ENCODE measurements at regions not wholly inside any gene's neighbourhood (a gene's known extent, or its start where the extent isn't known, plus 50 kb on each side); places are given as distances from the start of the nearest gene placed in this dataset.

DNA sequence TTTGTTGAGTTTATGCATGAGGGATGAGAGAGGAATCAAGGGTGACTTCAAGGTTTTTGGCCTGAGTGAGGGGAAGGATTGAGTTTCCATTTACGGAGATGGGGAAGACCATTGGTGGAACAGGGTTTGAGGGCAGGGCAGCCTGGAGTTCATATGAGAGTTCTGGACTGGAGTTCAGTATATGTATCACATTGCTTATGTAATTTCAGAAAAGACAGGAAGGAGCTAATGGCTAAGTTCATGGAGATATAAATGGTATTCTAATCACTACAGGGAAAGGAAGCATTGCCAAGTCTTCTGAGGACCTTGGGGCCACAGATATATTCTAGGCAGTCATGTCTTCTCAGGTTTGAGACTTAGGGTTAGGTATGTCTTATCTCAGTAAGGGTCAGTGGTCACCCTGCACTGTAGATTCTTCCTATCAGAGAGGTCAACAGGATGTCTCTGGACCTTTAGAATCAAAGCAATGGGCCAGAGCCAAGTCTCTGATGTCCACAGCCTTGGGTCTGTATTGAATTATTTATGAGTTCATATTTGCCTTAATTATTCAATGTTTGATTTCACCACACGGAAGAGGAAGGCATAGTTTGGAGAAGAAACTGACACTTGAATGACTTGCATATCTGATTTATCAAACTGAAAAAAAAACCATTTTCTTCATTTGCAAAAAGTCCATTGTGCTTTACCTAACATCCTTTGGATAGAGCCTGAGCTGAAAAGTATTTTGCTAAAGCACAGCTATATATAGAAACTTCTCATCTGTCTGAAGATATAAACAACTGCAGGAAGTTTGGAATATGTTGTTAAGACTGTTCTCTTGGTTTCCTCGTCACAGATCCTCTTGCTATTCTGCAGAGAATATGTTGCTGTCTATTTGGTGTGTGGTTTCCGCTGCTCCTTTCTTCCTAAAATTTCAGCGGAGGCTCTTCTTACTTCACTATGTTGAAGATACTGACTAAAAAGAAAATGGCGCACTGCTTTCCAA lies 139.5 kb downstream of the PDGFRA start (continued):
- no peak for TF ChIP-seq MAFK (IDR thresholded peaks at IDR 0.05; ENCODE audit: low read depth, low read length)
- no peak for TF ChIP-seq FOS (IDR thresholded peaks at IDR 0.05; ENCODE audit: low read depth, low read length)

DNA sequence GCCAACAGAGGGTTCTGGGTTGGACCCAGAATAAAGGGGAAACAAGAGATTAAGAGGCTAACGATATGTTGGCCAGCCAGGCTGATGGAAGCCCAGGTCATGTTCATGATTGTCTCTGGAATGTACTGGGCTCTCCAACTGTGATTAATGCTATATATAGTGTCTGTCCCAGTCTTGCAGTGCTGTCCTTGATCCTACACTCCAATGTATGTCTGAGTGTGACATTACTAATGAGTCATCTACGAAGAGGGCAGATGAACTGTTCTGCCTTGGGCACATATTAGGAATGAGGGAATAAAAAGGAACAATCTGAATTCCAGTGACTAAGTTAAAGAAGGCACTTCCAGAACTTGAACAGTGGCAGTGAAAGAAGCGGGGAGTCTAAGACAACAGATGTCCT lies 142.1 kb downstream of the PDGFRA start:
- Histone ChIP-seq H2AFZ (replicated peaks; ENCODE audit: low read length, poor library complexity) (no peak overlapping the region), H4K20me1 (ENCODE audit: insufficient read depth, low read length) (no peaks in the 10 kb centered on the region), H3K9me3 (ENCODE audit: control insufficient read depth, insufficient read depth, low read length) (no peaks in the 10 kb centered on the region), H2BK5ac (ENCODE audit: low read depth, low read length, poor library complexity, severe bottlenecking) (no peak overlapping the region), H3K27me3 (ENCODE audit: control insufficient read depth, insufficient read depth, low read length) (no peaks in the 10 kb centered on the region), H4K8ac (ENCODE audit: low read depth in 2 of 2, low read length in 2 of 2) (no peak overlapping the region), H2BK15ac (ENCODE audit: low read depth, low read length) (no peak overlapping the region), H3K23ac (ENCODE audit: low read depth, low read length) (no peak overlapping the region), H4K91ac (ENCODE audit: insufficient read depth, low read depth, low read length) (no peak overlapping the region), H3K14ac (replicated peaks; ENCODE audit: low read depth, low read length) (no peak overlapping the region), H3K4me3 (ENCODE audit: insufficient read depth, low read depth, low read length) (no peak overlapping the region), H3K9ac (ENCODE audit: low read depth, low read length) (no peak overlapping the region), H4K5ac (ENCODE audit: low read depth, low read length) (no peak overlapping the region), H3K9me1 (ENCODE audit: insufficient read depth, low read length) (peaks cover 8% of the 10 kb centered on the region; the same call in 1 of the 2 replicates), H3K4me2 (ENCODE audit: low read depth, low read length) (no peak overlapping the region), H2BK20ac (ENCODE audit: low read depth, low read length) (peak overlapping the region; percentile 15; the same call in 1 of the 2 replicates), H2AK9ac (replicated peaks; ENCODE audit: low read depth, low read length, poor library complexity) (no peak overlapping the region), H3K36me3 (ENCODE audit: control insufficient read depth, insufficient read depth, low read length) (no peaks in the 10 kb centered on the region), H3K27ac (ENCODE audit: insufficient read depth, low read length) (no peak overlapping the region), H3K4ac (ENCODE audit: low read depth, low read length) (no peak overlapping the region; the same call in 1 of the 2 replicates), H2AK5ac (ENCODE audit: low read depth, low read length) (0 out of 2 replicates have a peak overlapping the region, but pooled peaks have one; percentile 13), H2BK120ac (ENCODE audit: low read depth, low read length) (peak overlapping the region; percentile 20; the same call in 1 of the 2 replicates), H3K18ac (ENCODE audit: low read depth, low read length) (no peak overlapping the region), H3K4me1 (ENCODE audit: control insufficient read depth, insufficient read depth, low read length) (peaks cover 4% of the 10 kb centered on the region), H3K56ac (ENCODE audit: extremely low read depth, insufficient read depth, low read length) (no peak overlapping the region), H3K79me1 (ENCODE audit: low read depth in 1 of 2, low read length in 2 of 2) (no peaks in the 10 kb centered on the region)
- ChIA-PET POLR2A (ENCODE audit: unreplicated experiment) (no interaction called here), CTCF (no interaction called here)
- 80% methylated on average over 1 of the region's 3 CpGs; no CpG with 5 or more reads in 1 of the 2 experiments for WGBS, 2 experiments (ENCODE audit: extremely low coverage in 2 of 2, insufficient read length in 1 of 2)
- dilution Hi-C loops (cut with HindIII; ENCODE audit: low sequenced_read_pairs, unreplicated experiment) = no loop called here
- DNase-seq = no peak
- intact Hi-C loops (cut with micrococcal nuclease) = no loop called here
- BruUV-seq (replicated peaks) = no TSS peak
- no peak for ATAC-seq (ENCODE audit: low read depth)
- in situ Hi-C loops (cut with MboI; ENCODE audit: low sequenced_read_pairs) = no loop called here
- TF ChIP-seq MXI1 (IDR thresholded peaks at IDR 0.05; ENCODE audit: borderline replicate concordance, low read depth, low read length) (no peak), RFX5 (IDR thresholded peaks at IDR 0.05; ENCODE audit: low read depth, low read length) (no peak), FOS (IDR thresholded peaks at IDR 0.05; ENCODE audit: low read depth, low read length) (no peak), SMC3 (IDR thresholded peaks at IDR 0.05; ENCODE audit: low read depth, low read length) (no peak), CHD1 (IDR thresholded peaks at IDR 0.05; ENCODE audit: low read depth, low read length) (no peak), MAZ (IDR thresholded peaks at IDR 0.05; ENCODE audit: borderline replicate concordance, low read depth, low read length) (no peak), NFE2L2 (IDR thresholded peaks at IDR 0.05; ENCODE audit: low read depth, low read length) (no peak), RAD21 (IDR thresholded peaks at IDR 0.05; ENCODE audit: low read length) (no peak)
- TF ChIP-seq, protein P1, sequence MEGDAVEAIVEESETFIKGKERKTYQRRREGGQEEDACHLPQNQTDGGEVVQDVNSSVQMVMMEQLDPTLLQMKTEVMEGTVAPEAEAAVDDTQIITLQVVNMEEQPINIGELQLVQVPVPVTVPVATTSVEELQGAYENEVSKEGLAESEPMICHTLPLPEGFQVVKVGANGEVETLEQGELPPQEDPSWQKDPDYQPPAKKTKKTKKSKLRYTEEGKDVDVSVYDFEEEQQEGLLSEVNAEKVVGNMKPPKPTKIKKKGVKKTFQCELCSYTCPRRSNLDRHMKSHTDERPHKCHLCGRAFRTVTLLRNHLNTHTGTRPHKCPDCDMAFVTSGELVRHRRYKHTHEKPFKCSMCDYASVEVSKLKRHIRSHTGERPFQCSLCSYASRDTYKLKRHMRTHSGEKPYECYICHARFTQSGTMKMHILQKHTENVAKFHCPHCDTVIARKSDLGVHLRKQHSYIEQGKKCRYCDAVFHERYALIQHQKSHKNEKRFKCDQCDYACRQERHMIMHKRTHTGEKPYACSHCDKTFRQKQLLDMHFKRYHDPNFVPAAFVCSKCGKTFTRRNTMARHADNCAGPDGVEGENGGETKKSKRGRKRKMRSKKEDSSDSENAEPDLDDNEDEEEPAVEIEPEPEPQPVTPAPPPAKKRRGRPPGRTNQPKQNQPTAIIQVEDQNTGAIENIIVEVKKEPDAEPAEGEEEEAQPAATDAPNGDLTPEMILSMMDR (conservative IDR thresholded peaks at IDR 0.05; ENCODE audit: low read depth, low read length) = no peak
- TF ChIP-seq, protein P2, sequence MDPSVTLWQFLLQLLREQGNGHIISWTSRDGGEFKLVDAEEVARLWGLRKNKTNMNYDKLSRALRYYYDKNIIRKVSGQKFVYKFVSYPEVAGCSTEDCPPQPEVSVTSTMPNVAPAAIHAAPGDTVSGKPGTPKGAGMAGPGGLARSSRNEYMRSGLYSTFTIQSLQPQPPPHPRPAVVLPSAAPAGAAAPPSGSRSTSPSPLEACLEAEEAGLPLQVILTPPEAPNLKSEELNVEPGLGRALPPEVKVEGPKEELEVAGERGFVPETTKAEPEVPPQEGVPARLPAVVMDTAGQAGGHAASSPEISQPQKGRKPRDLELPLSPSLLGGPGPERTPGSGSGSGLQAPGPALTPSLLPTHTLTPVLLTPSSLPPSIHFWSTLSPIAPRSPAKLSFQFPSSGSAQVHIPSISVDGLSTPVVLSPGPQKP (IDR thresholded peaks at IDR 0.05; ENCODE audit: borderline replicate concordance, low read depth, low read length) = no peak

Measured in IMR-90 (cell line).